HL-60 (cell line): ENCODE measurements at regions not wholly inside any gene's neighbourhood (a gene's known extent, or its start where the extent isn't known, plus 50 kb on each side); places are given as distances from the start of the nearest gene placed in this dataset.

Experiments used
- DNase-seq, 2 experiments: peaks; one replicate each; pipeline ENCODE4 v3.0.0-alpha.2; 2010 to 2020; ENCODE audit warnings: low read depth in 1 of 2, low spot score in 1 of 2
- H3K27ac ChIP-seq: fragments of 250-450 bp; sonication (Bioruptor Pico); replicated peaks from 2 replicates; pipeline ENCODE4 v1.5.1; 2020; ENCODE audit warnings: mild to moderate bottlenecking, moderate library complexity
- H3K27me3 ChIP-seq: fragments of 250-450 bp; sonication (Bioruptor Pico); 2 replicates; pipeline ENCODE4 v1.5.1; 2021; ENCODE audit warnings: mild to moderate bottlenecking, moderate library complexity; ENCODE audit not compliant: insufficient read depth, poor library complexity, severe bottlenecking
- H3K4me3 ChIP-seq: replicated peaks from 2 replicates; pipeline ENCODE4 v1.5.1; 2011; ENCODE audit warnings: mild to moderate bottlenecking, control low read depth, low read length; ENCODE audit not compliant: insufficient read depth
- CTCF ChIP-seq: IDR thresholded peaks from one replicate; pipeline ENCODE4 v1.5.1; 2011; ENCODE audit warnings: low read length, control low read depth, inconsistent platforms; ENCODE audit not compliant: insufficient read depth
- GABPA ChIP-seq: IDR thresholded peaks from 2 replicates; pipeline ENCODE4 v1.6.1; 2012; ENCODE audit warnings: low read depth
- POLR2AphosphoS5 ChIP-seq: IDR thresholded peaks from 2 replicates; pipeline ENCODE4 v1.6.1; 2012; ENCODE audit warnings: low read depth
- REST ChIP-seq: IDR thresholded peaks from 2 replicates; pipeline ENCODE4 v1.6.1; 2012; ENCODE audit warnings: low read depth; ENCODE audit not compliant: insufficient replicate concordance
- SPI1 ChIP-seq: IDR thresholded peaks from 2 replicates; pipeline ENCODE4 v1.6.1; 2012; ENCODE audit warnings: low read depth, mild to moderate bottlenecking, borderline replicate concordance

GRCh38 chr16:8127070-8127469 is 463.2 kb downstream of the TMEM114 start:
- H3K4me3 ChIP-seq, result no peak overlapping the region
- DNase-seq, result no peak
- no peak overlapping the region for H3K27ac ChIP-seq
- TF ChIP-seq POLR2AphosphoS5 (no peak), CTCF (no peak), REST (no peak), GABPA (no peak), SPI1 (no peak)
- H3K27me3 ChIP-seq, result no peaks in the 10 kb centered on the region

- no peak for DNase-seq
- TF ChIP-seq GABPA, result no peak
- TF ChIP-seq CTCF, result no peak
- TF ChIP-seq REST, result no peak
- TF ChIP-seq POLR2AphosphoS5, result no peak
- no peak for TF ChIP-seq SPI1
- H3K27me3 ChIP-seq, result no peaks in the 10 kb centered on the region
- H3K27ac ChIP-seq, result no peak overlapping the region
- no peak overlapping the region for H3K4me3 ChIP-seq
Measured at GRCh38 chr16:8126313-8126712, 464.0 kb downstream of the TMEM114 start.

- TF ChIP-seq POLR2AphosphoS5 (no peak), REST (no peak), SPI1 (no peak), CTCF (no peak), GABPA (no peak)
Measured at GRCh38 chr16:8120001-8120400, 470.3 kb downstream of the TMEM114 start.

More at GRCh38 chr16:8120001-8120400, 470.3 kb downstream of the TMEM114 start:
- Histone ChIP-seq H3K4me3 (no peak overlapping the region), H3K27ac (no peak overlapping the region), H3K27me3 (no peaks in the 10 kb centered on the region)
- DNase-seq, result no peak
